Central memory CD8-positive, alpha-beta T cell (primary cell): ENCODE measurements at regions not wholly inside any gene's neighbourhood (a gene's known extent, or its start where the extent isn't known, plus 50 kb on each side); places are given as distances from the start of the nearest gene placed in this dataset.

Experiments used
- ATAC-seq: fragments of 150-1000 bp; cut with Tn5 transposase; replicated peaks from 2 replicates; pipeline ENCODE4 v1.10.0; 2022; ENCODE audit warnings: mild to moderate bottlenecking, moderate FRiP score, moderate number of reproducible peaks; ENCODE audit not compliant: poor library complexity, severe bottlenecking; ENCODE audit errors: extremely low read depth
- DNase-seq, 2 donors: peaks; one replicate each; pipeline ENCODE4 v3.0.0; 2021; ENCODE audit warnings: low spot score in 2 of 2
- H3K27ac Mint-ChIP-seq: one replicate; pipeline ENCODE4 v1.8.0; 2022; ENCODE audit warnings: low read depth, mild to moderate bottlenecking, moderate library complexity, mixed read lengths
- H3K27me3 Mint-ChIP-seq: one replicate; pipeline ENCODE4 v1.8.0; 2022; ENCODE audit warnings: mixed read lengths
- H3K36me3 Mint-ChIP-seq: one replicate; pipeline ENCODE4 v1.8.0; 2022; ENCODE audit warnings: mild to moderate bottlenecking, moderate library complexity, mixed read lengths; ENCODE audit not compliant: insufficient read depth
- H3K4me1 Mint-ChIP-seq: one replicate; pipeline ENCODE4 v1.8.0; 2022; ENCODE audit warnings: mixed read lengths
- H3K4me3 Mint-ChIP-seq: one replicate; pipeline ENCODE4 v1.8.0; 2022; ENCODE audit warnings: mild to moderate bottlenecking, moderate library complexity, mixed read lengths
- H3K9me3 Mint-ChIP-seq: one replicate; pipeline ENCODE4 v1.8.0; 2022; ENCODE audit warnings: mixed read lengths

DNA sequence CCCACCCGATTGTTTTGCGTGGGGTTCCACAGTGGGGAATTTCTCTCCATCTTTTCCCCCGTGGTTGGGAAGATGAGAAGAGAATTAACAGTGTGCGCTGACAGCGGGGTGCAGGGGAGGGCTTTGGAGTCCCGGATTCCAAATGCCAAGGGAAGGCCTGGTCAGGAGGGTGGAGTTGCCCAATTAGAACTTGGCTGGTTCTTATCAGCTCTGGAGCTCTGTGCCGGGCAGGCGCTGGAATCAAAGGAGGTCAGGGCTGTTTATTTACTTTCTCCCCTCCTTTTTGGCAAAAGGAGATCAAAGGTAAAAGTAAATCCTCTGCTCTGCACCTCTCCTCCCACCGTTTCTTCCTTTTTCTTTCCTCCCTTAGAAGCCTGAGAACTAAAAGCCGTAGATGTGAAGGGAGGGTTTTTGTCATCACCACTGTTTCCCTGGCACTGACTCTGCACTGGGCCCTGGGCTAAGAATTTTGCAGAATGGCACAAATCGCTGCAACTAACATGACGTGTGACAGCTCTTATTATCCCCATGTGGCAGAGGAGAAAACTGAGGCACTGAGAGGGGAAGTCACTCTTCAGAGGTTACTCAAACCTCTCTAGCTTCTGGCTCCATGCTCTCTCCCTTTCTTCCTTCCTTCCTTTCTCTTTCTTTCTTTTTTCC lies 95.2 kb upstream of the ZNF716 start:
- Mint-ChIP-seq H3K36me3 (peaks cover 2% of the 10 kb centered on the region), H3K4me1 (no peaks in the 10 kb centered on the region), H3K27ac (no peak overlapping the region), H3K27me3 (no peaks in the 10 kb centered on the region), H3K9me3 (peaks cover 36% of the 10 kb centered on the region), H3K4me3 (no peak overlapping the region)
- DNase-seq: no peak
- no peak for ATAC-seq

DNA sequence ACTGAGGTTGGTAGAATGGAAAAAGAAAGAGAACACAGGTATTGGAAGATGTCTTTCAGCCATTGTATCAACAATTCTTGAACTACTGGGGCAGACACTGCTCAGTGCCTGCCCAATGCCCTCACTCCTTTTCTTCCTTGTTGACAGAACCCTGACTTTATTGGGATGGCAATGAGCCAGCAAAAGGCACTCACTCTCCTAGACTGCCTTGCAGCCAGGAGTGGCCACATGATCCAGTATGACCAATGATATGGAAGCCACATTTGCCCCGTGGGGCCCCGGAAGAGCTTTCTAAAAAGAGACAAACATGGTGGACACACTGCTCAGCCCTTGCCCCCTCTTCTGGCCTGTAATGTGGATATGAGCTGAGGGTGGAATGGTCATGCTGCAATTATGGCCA lies 88.6 kb upstream of the ZNF716 start:
- H3K4me1 Mint-ChIP-seq: no peaks in the 10 kb centered on the region
- H3K27me3 Mint-ChIP-seq: no peaks in the 10 kb centered on the region
- no peaks in the 10 kb centered on the region for H3K36me3 Mint-ChIP-seq
- no peak for DNase-seq
- peaks cover 32% of the 10 kb centered on the region for H3K9me3 Mint-ChIP-seq
- no peak overlapping the region for H3K27ac Mint-ChIP-seq
- H3K4me3 Mint-ChIP-seq: no peak overlapping the region
- no peak for ATAC-seq

DNA sequence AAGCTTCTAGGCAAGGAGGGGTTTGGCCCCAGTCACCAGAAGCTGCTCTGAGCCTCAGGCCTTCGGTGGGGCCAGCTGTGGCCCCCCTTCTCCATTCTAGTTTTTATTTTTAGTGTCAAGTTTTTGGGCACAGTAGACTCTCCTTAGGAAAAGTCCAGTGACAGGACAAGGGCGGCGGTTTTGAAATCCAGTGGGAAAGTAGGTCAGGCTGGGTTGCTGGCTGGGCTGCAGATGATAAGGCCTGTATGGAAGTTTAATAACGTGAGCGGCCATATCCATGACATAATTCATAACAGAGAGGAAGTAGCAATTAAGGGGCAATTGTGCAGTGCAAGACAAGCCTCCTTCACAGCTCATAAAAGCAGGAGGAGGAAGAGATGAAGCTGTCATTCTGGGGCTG lies 87.1 kb upstream of the ZNF716 start:
- Mint-ChIP-seq H3K27me3 (no peaks in the 10 kb centered on the region), H3K9me3 (peaks cover 35% of the 10 kb centered on the region), H3K36me3 (no peaks in the 10 kb centered on the region), H3K4me3 (no peak overlapping the region), H3K4me1 (no peaks in the 10 kb centered on the region), H3K27ac (no peak overlapping the region)
- ATAC-seq (no peak), DNase-seq (no peak)

GRCh38 chr7:57363321-57363720 lies 86.7 kb upstream of the ZNF716 start:
- peaks cover 39% of the 10 kb centered on the region for H3K9me3 Mint-ChIP-seq
- no peaks in the 10 kb centered on the region for H3K27me3 Mint-ChIP-seq
- DNase-seq (no peak), ATAC-seq (no peak)
- H3K36me3 Mint-ChIP-seq: no peaks in the 10 kb centered on the region
- H3K27ac Mint-ChIP-seq: no peak overlapping the region
- no peak overlapping the region for H3K4me3 Mint-ChIP-seq
- no peaks in the 10 kb centered on the region for H3K4me1 Mint-ChIP-seq

DNA sequence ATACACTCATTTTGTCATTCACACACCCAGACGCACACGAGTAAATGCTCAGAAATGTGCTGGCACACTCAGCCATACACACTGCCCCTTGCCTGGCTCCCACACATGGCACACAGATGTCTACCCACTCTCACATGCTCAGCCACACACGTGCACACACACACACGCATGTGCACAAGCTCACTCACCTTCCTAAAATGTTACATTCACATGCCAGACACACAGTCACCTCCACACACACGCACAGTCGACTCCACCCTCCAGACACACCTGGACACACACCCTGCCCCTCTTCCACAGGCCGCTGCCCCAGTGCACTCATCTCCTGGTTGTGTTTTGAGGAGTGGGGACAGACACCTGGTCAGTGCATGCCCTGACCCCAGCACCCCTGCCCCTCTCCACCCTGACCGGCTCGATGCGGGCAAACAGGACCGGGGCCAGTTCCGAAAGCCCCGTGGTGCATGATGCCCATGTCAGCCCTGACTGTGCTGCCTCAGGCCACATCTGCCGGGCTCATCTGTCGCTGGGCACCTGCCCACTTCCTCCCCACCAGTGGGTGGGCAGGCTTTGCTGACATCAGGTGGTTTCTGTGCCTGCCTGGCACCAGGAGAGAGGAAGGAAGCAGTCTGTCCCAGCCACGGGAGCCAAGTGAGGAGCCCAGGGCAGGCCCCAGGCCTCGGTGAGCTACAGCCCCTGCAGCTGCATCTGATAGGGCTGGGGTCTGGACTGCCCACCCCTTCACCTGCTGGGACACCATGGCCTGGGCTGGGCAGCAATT lies 84.9 kb upstream of the ZNF716 start:
- Mint-ChIP-seq H3K4me3 (no peak overlapping the region), H3K27ac (no peak overlapping the region), H3K27me3 (no peaks in the 10 kb centered on the region), H3K9me3 (peaks cover 42% of the 10 kb centered on the region), H3K36me3 (no peaks in the 10 kb centered on the region), H3K4me1 (no peaks in the 10 kb centered on the region)
- no peak for DNase-seq
- ATAC-seq: no peak

DNA sequence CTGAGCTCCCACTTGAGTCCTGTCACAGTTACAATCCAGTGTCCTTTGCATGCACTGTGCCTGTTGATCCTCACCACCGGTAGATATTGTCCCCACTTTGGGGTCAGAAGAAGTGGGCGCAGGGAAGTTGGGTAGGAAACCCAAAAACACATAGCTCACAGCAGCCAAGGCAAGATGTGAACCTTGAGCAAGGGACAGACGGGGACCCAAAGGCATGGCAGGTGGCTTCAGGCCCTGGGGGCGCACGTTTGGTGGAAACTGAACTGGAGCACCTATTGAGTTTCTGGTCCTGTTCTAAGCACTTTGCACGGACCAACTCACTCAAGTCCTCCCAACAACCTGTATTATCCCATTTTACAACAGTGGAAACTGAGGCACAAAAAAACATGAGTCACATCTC lies 82.8 kb upstream of the ZNF716 start:
- H3K4me3 Mint-ChIP-seq: no peak overlapping the region
- no peaks in the 10 kb centered on the region for H3K27me3 Mint-ChIP-seq
- ATAC-seq (no peak), DNase-seq (no peak)
- no peaks in the 10 kb centered on the region for H3K4me1 Mint-ChIP-seq
- no peaks in the 10 kb centered on the region for H3K36me3 Mint-ChIP-seq
- H3K9me3 Mint-ChIP-seq: peaks cover 53% of the 10 kb centered on the region
- H3K27ac Mint-ChIP-seq: no peak overlapping the region

- Mint-ChIP-seq H3K9me3 (peaks cover 58% of the 10 kb centered on the region), H3K4me3 (no peak overlapping the region), H3K4me1 (no peaks in the 10 kb centered on the region), H3K27me3 (no peaks in the 10 kb centered on the region), H3K27ac (no peak overlapping the region), H3K36me3 (no peaks in the 10 kb centered on the region)
- ATAC-seq (no peak), DNase-seq (no peak)
Measured at GRCh38 chr7:57370066-57370738, 79.8 kb upstream of the ZNF716 start.

DNA sequence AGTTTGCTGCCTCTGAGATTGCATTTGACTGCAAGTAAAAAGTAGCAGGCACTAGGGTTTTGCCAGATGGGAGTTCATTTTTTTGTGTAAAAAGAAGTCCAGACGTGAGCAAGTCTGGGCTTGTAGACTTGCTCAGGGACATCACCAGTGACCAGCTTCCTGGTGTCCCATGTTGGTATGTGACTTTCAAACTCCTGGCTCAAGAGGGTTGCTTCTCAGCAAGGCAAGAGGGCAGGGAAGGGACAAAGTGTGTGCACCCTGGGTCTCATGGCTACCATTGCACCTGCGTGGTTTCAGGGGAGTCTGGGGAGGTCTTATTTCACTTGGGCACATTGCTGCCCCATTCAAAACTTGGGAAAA lies 79.3 kb upstream of the ZNF716 start:
- ATAC-seq (no peak), DNase-seq (no peak)
- Mint-ChIP-seq H3K27me3 (no peaks in the 10 kb centered on the region), H3K9me3 (peaks cover 58% of the 10 kb centered on the region), H3K27ac (no peak overlapping the region), H3K4me1 (no peaks in the 10 kb centered on the region), H3K4me3 (no peak overlapping the region), H3K36me3 (no peaks in the 10 kb centered on the region)

- H3K27me3 Mint-ChIP-seq: no peaks in the 10 kb centered on the region
- DNase-seq (no peak), ATAC-seq (no peak)
- H3K4me3 Mint-ChIP-seq: no peak overlapping the region
- H3K27ac Mint-ChIP-seq: no peak overlapping the region
- no peaks in the 10 kb centered on the region for H3K4me1 Mint-ChIP-seq
- peaks cover 54% of the 10 kb centered on the region for H3K9me3 Mint-ChIP-seq
- no peaks in the 10 kb centered on the region for H3K36me3 Mint-ChIP-seq
Measured at GRCh38 chr7:57375783-57376182, 74.2 kb upstream of the ZNF716 start.

GRCh38 chr7:57381581-57381980 lies 68.4 kb upstream of the ZNF716 start:
- DNase-seq: no peak
- H3K36me3 Mint-ChIP-seq: no peaks in the 10 kb centered on the region
- peaks cover 31% of the 10 kb centered on the region for H3K9me3 Mint-ChIP-seq
- H3K27me3 Mint-ChIP-seq: no peaks in the 10 kb centered on the region
- H3K27ac Mint-ChIP-seq: no peak overlapping the region
- no peaks in the 10 kb centered on the region for H3K4me1 Mint-ChIP-seq
- peak; percentile 14 for ATAC-seq
- no peak overlapping the region for H3K4me3 Mint-ChIP-seq

DNA sequence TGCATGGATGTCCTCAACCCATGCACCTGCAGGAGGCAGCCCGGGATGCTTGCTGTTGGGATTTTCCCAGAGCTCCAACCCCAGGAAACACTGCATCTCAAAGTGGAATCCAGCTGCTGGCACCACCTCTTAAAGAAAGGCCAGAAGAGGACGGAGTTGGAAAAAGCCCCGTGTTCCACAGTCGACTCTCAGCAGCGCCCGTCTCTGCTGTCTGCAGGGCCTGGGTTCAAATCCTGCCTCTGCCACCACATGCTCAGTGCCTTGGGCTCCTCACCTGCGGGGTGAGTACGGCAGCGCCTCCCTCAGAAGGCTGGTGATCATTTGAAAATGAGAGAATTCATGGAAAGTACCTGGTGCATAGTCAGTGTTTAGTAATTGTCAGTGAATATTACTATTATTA lies 65.6 kb upstream of the ZNF716 start:
- peaks cover 31% of the 10 kb centered on the region for H3K9me3 Mint-ChIP-seq
- H3K36me3 Mint-ChIP-seq: no peaks in the 10 kb centered on the region
- no peaks in the 10 kb centered on the region for H3K27me3 Mint-ChIP-seq
- H3K27ac Mint-ChIP-seq: no peak overlapping the region
- ATAC-seq: no peak
- no peak for DNase-seq
- no peak overlapping the region for H3K4me3 Mint-ChIP-seq
- no peaks in the 10 kb centered on the region for H3K4me1 Mint-ChIP-seq

DNA sequence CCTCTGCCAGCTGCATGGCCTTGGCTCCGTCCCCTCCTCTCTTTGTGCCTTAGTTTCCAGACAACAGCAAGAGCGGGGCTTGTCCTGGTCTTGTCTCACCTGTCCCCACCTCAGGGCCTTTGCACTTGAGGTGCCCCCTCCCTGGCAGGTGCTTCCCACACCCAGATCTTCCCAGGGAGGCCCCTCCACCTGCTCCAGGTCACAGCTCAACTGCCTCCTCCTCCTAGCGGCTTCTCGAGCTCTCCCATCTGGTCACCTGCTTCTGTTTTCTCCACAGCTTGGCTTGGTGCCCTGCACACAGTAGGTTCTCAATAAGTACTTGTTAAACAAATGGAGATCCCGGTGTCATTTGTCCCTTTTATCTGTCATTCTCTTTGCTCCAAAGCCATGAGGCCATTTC lies 64.3 kb upstream of the ZNF716 start:
- no peaks in the 10 kb centered on the region for H3K27me3 Mint-ChIP-seq
- H3K27ac Mint-ChIP-seq: no peak overlapping the region
- no peaks in the 10 kb centered on the region for H3K36me3 Mint-ChIP-seq
- DNase-seq: no peak
- H3K4me3 Mint-ChIP-seq: no peak overlapping the region
- ATAC-seq: no peak
- peaks cover 36% of the 10 kb centered on the region for H3K9me3 Mint-ChIP-seq
- H3K4me1 Mint-ChIP-seq: no peaks in the 10 kb centered on the region

DNA sequence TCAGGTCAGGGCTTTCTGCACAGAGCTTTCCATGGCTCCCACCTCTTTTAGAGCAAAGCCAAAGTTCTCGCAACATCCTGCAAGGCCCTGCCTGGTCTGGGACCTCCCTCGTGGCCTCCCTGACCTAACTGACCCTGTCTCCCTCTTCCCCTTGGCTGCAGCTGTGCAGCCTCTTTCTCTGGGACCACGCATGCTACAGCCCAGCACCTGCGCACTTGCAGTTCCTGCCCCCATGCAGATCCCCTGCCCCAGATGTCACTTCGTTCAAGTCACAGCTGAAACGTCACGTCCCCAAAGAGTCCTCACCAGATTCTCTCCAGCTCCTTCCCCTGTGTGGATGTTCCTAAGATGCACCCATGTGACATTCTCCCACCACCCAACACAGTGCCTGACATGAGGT lies 61.2 kb upstream of the ZNF716 start:
- no peaks in the 10 kb centered on the region for H3K4me1 Mint-ChIP-seq
- ATAC-seq (no peak), DNase-seq (no peak)
- H3K4me3 Mint-ChIP-seq: no peak overlapping the region
- no peaks in the 10 kb centered on the region for H3K27me3 Mint-ChIP-seq
- no peak overlapping the region for H3K27ac Mint-ChIP-seq
- H3K9me3 Mint-ChIP-seq: peaks cover 19% of the 10 kb centered on the region
- no peaks in the 10 kb centered on the region for H3K36me3 Mint-ChIP-seq
